MCF 10A (cell line): ENCODE measurements at regions not wholly inside any gene's neighbourhood (a gene's known extent, or its start where the extent isn't known, plus 50 kb on each side); places are given as distances from the start of the nearest gene placed in this dataset.
"Not testable (repeated sequence)": the region's sequence is repeated elsewhere in the genome, so short reads cannot be mapped to it uniquely, and the experiment has no call there.

Experiments
- BruUV-seq: library from RNA; stranded (reverse); fragments of 400-500 nt; replicated peaks from 2 replicates; lab custom pipeline; 2021; lab: Mats Ljungman, UMichigan
- CTCF ChIA-PET: fragments of 300-600 bp; sonication (Branson Sonifier 250); formaldehyde crosslinking; extraction: SDS; loops from one replicate; lab custom pipeline; 2021; ENCODE audit warnings: antibody characterized with exemption, inconsistent platforms; lab: Yijun Ruan, JAX
- POLR2A ChIA-PET: fragments of 300-600, 350-650 bp; sonication (Branson Sonifier 250); formaldehyde crosslinking; extraction: SDS; loops from one replicate; lab custom pipeline; 2020; ENCODE audit warnings: antibody characterized with exemption, inconsistent platforms; lab: Yijun Ruan, JAX
- DNase-seq: peaks from one replicate; pipeline ENCODE4 v3.0.0-alpha.2; 2018; ENCODE audit not compliant: unreplicated experiment
- H3K27ac Mint-ChIP-seq: one replicate; pipeline ENCODE4 v1.8.0; 2022; ENCODE audit warnings: mild to moderate bottlenecking, low read depth, mixed read lengths; ENCODE audit not compliant: unreplicated experiment
- H3K27me3 Mint-ChIP-seq: one replicate; pipeline ENCODE4 v1.8.0; 2022; ENCODE audit warnings: mixed read lengths; ENCODE audit not compliant: insufficient read depth, unreplicated experiment
- H3K36me3 Mint-ChIP-seq: one replicate; pipeline ENCODE4 v1.8.0; 2022; ENCODE audit warnings: mild to moderate bottlenecking, moderate library complexity, mixed read lengths; ENCODE audit not compliant: insufficient read depth, unreplicated experiment
- H3K4me1 Mint-ChIP-seq: one replicate; pipeline ENCODE4 v1.8.0; 2022; ENCODE audit warnings: mixed read lengths; ENCODE audit not compliant: insufficient read depth, unreplicated experiment
- H3K4me3 Mint-ChIP-seq: one replicate; pipeline ENCODE4 v1.8.0; 2022; ENCODE audit warnings: mild to moderate bottlenecking, moderate library complexity, mixed read lengths; ENCODE audit not compliant: unreplicated experiment
- H3K9me3 Mint-ChIP-seq: one replicate; pipeline ENCODE4 v1.8.0; 2022; ENCODE audit warnings: mixed read lengths; ENCODE audit not compliant: unreplicated experiment
- CTCF ChIP-seq: fragments of 200-600 bp; IDR thresholded peaks from one replicate; pipeline ENCODE4 v1.8.0; 2022; ENCODE audit warnings: antibody characterized with exemption, mild to moderate bottlenecking; ENCODE audit not compliant: unreplicated experiment
- intact Hi-C: fragments of 100-400 bp; cut with micrococcal nuclease; formaldehyde crosslinking; loops from 2 replicates; pipeline ENCODE4 v1.14.1; 2022

DNA sequence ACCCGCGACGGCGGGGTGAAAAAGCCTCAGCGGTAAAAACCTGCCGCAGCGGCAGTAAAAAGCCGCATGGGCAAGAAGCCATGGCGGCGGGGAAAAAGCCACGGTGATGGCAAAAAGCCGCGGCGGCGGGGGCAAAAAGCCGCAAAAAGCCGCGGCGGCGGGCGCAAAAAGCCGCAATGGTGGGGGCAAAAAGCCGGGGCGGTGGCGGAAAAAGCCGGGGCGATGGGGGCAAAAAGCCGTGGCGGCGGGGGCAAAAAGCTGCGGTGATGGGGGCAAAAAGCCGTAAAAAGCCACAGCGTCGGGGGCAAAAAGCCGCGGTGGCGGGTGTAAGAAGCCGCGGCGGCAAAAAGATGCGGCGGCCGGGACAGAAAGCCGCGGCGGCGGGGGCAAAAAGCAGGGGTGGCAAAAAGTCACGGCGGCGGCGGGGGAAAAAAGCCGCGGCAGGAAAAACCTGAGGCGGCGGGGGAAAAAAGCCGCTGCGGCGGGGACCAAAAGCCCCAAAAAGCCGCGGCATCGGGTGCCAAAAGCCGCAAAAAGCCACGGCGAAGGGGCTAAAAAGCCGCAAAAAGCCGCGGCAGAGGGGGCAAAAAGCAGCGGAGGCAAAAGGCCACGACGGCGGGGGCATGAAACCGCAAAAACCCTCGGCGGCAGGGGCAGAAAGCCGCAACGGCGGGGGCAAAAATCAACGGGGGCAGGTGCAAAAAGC is 488.5 kb downstream of the ZNF33B start:
- Mint-ChIP-seq H3K9me3 (peaks cover 13% of the 10 kb centered on the region), H3K4me3 (no peak overlapping the region), H3K27me3 (no peaks in the 10 kb centered on the region), H3K27ac (no peak overlapping the region), H3K36me3 (no peaks in the 10 kb centered on the region), H3K4me1 (no peaks in the 10 kb centered on the region)
- intact Hi-C loops: no loop called here
- no peak for DNase-seq
- POLR2A ChIA-PET: no interaction called here
- CTCF ChIA-PET: interaction anchor here (0.6 kb wide), 1 partner anchor 9 kb away, joined by 3 read pairs; no protein-coding TSS in a partner anchor
- BruUV-seq: no TSS peak
- no peak for TF ChIP-seq CTCF

DNA sequence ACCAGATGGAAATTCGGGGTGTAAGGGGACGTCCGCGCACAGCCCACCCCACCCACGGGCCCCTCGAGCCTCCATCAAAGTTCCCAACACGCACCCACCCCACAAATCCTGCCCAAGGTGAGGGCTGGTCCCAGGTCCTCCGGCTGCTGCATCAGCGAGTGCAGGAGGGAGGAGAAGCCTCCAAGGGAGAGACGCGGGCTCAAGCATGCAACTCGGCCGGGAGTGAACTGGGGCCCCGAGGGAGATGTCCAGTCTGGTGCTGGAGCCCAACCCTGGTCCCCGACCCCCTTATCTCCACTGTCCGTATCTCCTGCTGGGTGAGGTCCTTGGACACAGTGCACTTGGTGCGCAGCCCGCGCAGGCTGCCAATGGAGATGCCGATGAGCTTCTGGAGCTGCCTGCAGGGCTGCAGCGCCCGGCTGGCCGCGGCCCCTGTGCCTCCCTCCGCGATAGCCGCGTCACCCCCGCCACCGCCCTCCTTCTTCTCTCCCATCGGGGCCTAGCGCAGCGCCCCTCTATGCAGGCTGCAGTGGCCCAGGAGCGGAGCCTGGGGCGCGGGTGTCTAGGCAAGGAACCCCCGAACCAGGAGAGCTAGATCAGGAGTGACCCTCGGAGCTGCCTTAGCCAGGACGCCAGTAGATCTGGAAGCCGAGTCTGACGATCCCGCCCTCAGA is 489.2 kb downstream of the ZNF33B start:
- intact Hi-C loops: no loop called here
- Mint-ChIP-seq H3K4me3 (no peak overlapping the region), H3K36me3 (no peaks in the 10 kb centered on the region), H3K27ac (no peak overlapping the region), H3K9me3 (peaks cover 13% of the 10 kb centered on the region), H3K4me1 (no peaks in the 10 kb centered on the region), H3K27me3 (no peaks in the 10 kb centered on the region)
- no TSS peak for BruUV-seq
- POLR2A ChIA-PET: no interaction called here
- CTCF ChIA-PET: interaction anchor here (0.6 kb wide), 1 partner anchor 10 kb away, joined by 3 read pairs; no protein-coding TSS in a partner anchor
- no peak for TF ChIP-seq CTCF
- DNase-seq: no peak

DNA sequence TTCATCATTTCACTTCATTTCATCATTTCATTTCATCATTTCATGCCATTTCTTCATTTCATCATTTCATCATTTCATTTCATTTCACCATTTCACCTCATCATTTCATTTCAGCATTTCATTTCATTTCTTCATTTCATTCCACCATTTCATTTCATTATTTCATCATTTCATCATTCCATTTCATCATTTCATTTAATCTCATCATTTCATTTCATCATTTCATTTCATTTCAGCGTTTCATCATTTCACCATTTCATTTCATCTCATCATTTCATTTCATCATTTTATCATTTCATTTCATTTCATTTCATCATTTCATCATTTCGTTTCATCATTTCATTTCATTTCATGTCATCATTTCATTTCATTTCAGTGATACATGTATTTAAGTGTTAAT is 492.2 kb downstream of the ZNF33B start:
- H3K4me1 Mint-ChIP-seq, BruUV-seq: not testable (repeated sequence)

DNA sequence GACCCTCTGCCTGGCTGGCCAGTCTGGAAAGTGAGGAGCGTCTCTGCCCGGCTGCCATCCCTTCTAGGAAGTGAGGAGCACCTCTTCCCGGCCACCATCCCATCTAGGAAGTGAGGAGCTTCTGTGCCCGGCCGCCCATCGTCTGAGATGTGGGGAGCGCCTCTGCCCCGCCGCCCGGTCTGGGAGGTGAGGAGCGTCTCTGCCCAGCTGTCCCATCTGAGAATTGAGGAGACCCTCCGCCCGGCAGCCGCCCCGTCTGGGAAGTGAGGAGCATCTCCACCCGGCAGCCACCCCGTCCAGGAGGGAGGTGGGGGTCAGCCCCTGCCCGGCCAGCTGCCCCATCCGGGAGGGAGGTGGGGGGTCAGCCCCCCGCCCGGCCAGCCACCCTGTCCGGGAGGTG is 500.3 kb downstream of the ZNF33B start:
- H3K4me3 Mint-ChIP-seq, H3K4me1 Mint-ChIP-seq, H3K27me3 Mint-ChIP-seq, DNase-seq, POLR2A ChIA-PET, CTCF ChIA-PET, H3K36me3 Mint-ChIP-seq, intact Hi-C loops, BruUV-seq, H3K27ac Mint-ChIP-seq: not testable (repeated sequence)
- H3K9me3 Mint-ChIP-seq: peaks cover 23% of the 10 kb centered on the region

More for the DNA sequence above, 492.2 kb downstream of the ZNF33B start:
- H3K4me3 Mint-ChIP-seq, DNase-seq, CTCF ChIA-PET, POLR2A ChIA-PET, H3K27me3 Mint-ChIP-seq, H3K36me3 Mint-ChIP-seq, H3K27ac Mint-ChIP-seq, intact Hi-C loops: not testable (repeated sequence)
- peaks cover 32% of the 10 kb centered on the region for H3K9me3 Mint-ChIP-seq

- Mint-ChIP-seq H3K4me1 (no peaks in the 10 kb centered on the region), H3K36me3 (no peaks in the 10 kb centered on the region), H3K4me3 (no peak overlapping the region), H3K27me3 (no peaks in the 10 kb centered on the region), H3K9me3 (peaks cover 18% of the 10 kb centered on the region), H3K27ac (no peak overlapping the region)
- ChIA-PET POLR2A (no interaction called here), CTCF (no interaction called here)
- intact Hi-C loops: no loop called here
- no TSS peak for BruUV-seq
- no peak for DNase-seq
- TF ChIP-seq CTCF: no peak
Observed at GRCh38 chr10:42113158-42113450, 525.3 kb downstream of the ZNF33B start.
